ENCODE measurements at regions not wholly inside any gene's neighbourhood (a gene's known extent, or its start where the extent isn't known, plus 50 kb on each side); places are given as distances from the start of the nearest gene placed in this dataset.

- TF ChIP-seq CEBPB (IDR thresholded peaks at IDR 0.05) (no peak), TEAD4 (IDR thresholded peaks at IDR 0.05) (no peak), CREB1 (IDR thresholded peaks at IDR 0.05; ENCODE audit: low read depth) (no peak), TAF1 (IDR thresholded peaks at IDR 0.05; ENCODE audit: low read depth) (no peak), RAD21 (IDR thresholded peaks at IDR 0.05; ENCODE audit: low read depth) (no peak), ZBTB7A (IDR thresholded peaks at IDR 0.05; ENCODE audit: low read depth) (no peak), YY1 (IDR thresholded peaks at IDR 0.05; ENCODE audit: low read depth) (no peak), FOXM1 (IDR thresholded peaks at IDR 0.05; ENCODE audit: borderline replicate concordance, low read depth) (no peak), NFIC (IDR thresholded peaks at IDR 0.05) (no peak), EGR1 (IDR thresholded peaks at IDR 0.05) (no peak), TCF12 (IDR thresholded peaks at IDR 0.05; ENCODE audit: low read depth) (no peak), MAX (IDR thresholded peaks at IDR 0.05) (no peak), REST (IDR thresholded peaks at IDR 0.05; ENCODE audit: low read depth) (no peak), USF1 (IDR thresholded peaks at IDR 0.05) (no peak), EP300 (IDR thresholded peaks at IDR 0.05; ENCODE audit: borderline replicate concordance) (no peak)
These were observed 126.2 kb upstream of the C2CD4B start for GRCh38 chr15:62291262-62291661.

GRCh38 chr15:62296756-62297507 lies 131.8 kb upstream of the C2CD4B start:
- TF ChIP-seq TAF1 (IDR thresholded peaks at IDR 0.05; ENCODE audit: low read depth) (no peak), NFIC (IDR thresholded peaks at IDR 0.05) (no peak), EGR1 (IDR thresholded peaks at IDR 0.05) (no peak), CREB1 (IDR thresholded peaks at IDR 0.05; ENCODE audit: low read depth) (no peak), USF1 (IDR thresholded peaks at IDR 0.05) (no peak), EP300 (IDR thresholded peaks at IDR 0.05; ENCODE audit: borderline replicate concordance) (no peak)

DNA sequence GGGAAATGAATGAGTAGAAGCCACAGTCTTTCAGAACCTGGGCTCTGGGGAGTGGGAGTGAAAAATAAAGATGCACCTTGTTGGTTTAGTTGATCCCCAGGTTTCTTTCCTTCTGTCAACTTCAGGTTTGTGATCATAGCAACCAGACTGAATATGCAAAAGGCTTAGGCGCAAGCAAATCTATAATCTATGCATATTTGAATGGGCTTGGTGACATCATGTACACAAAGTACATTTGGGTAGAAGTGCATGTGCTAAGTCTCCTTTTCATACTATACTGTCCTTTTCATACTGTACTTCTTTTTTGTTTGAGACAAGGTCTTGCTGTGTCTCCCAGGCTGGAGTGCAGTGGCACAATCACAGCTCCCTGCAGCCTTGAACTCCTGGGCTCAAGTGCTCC lies 132.4 kb upstream of the C2CD4B start:
- no peak for TF ChIP-seq EP300 (IDR thresholded peaks at IDR 0.05; ENCODE audit: borderline replicate concordance)
- no peak for TF ChIP-seq TCF12 (IDR thresholded peaks at IDR 0.05; ENCODE audit: low read depth)
- TF ChIP-seq CREB1 (IDR thresholded peaks at IDR 0.05; ENCODE audit: low read depth), result no peak
- no peak for TF ChIP-seq REST (IDR thresholded peaks at IDR 0.05; ENCODE audit: low read depth)
- no peak for TF ChIP-seq YY1 (IDR thresholded peaks at IDR 0.05; ENCODE audit: low read depth)
- no peak for TF ChIP-seq FOXM1 (IDR thresholded peaks at IDR 0.05; ENCODE audit: borderline replicate concordance, low read depth)
- TF ChIP-seq USF1 (IDR thresholded peaks at IDR 0.05), result no peak
- TF ChIP-seq MAX (IDR thresholded peaks at IDR 0.05), result no peak
- TF ChIP-seq ZBTB7A (IDR thresholded peaks at IDR 0.05; ENCODE audit: low read depth), result no peak
- no peak for TF ChIP-seq EGR1 (IDR thresholded peaks at IDR 0.05)
- TF ChIP-seq RAD21 (IDR thresholded peaks at IDR 0.05; ENCODE audit: low read depth), result no peak
- no peak for TF ChIP-seq TAF1 (IDR thresholded peaks at IDR 0.05; ENCODE audit: low read depth)
- no peak for TF ChIP-seq NFIC (IDR thresholded peaks at IDR 0.05)
- no peak for TF ChIP-seq TEAD4 (IDR thresholded peaks at IDR 0.05)

GRCh38 chr15:62297933-62298332 lies 132.8 kb upstream of the C2CD4B start:
- TF ChIP-seq FOXM1 (IDR thresholded peaks at IDR 0.05; ENCODE audit: borderline replicate concordance, low read depth), result no peak
- TF ChIP-seq CREB1 (IDR thresholded peaks at IDR 0.05; ENCODE audit: low read depth), result no peak
- TF ChIP-seq USF1 (IDR thresholded peaks at IDR 0.05), result no peak
- TF ChIP-seq YY1 (IDR thresholded peaks at IDR 0.05; ENCODE audit: low read depth), result no peak
- no peak for TF ChIP-seq EP300 (IDR thresholded peaks at IDR 0.05; ENCODE audit: borderline replicate concordance)
- no peak for TF ChIP-seq TEAD4 (IDR thresholded peaks at IDR 0.05)
- TF ChIP-seq TAF1 (IDR thresholded peaks at IDR 0.05; ENCODE audit: low read depth), result no peak
- no peak for TF ChIP-seq REST (IDR thresholded peaks at IDR 0.05; ENCODE audit: low read depth)
- no peak for TF ChIP-seq NFIC (IDR thresholded peaks at IDR 0.05)
- TF ChIP-seq RAD21 (IDR thresholded peaks at IDR 0.05; ENCODE audit: low read depth), result no peak
- TF ChIP-seq EGR1 (IDR thresholded peaks at IDR 0.05), result no peak
- no peak for TF ChIP-seq MAX (IDR thresholded peaks at IDR 0.05)
- no peak for TF ChIP-seq CEBPB (IDR thresholded peaks at IDR 0.05)
- TF ChIP-seq ZBTB7A (IDR thresholded peaks at IDR 0.05; ENCODE audit: low read depth), result no peak
- TF ChIP-seq TCF12 (IDR thresholded peaks at IDR 0.05; ENCODE audit: low read depth), result no peak
